Fibroblast of skin of back (primary cell): ENCODE measurements at regions not wholly inside any gene's neighbourhood (a gene's known extent, or its start where the extent isn't known, plus 50 kb on each side); places are given as distances from the start of the nearest gene placed in this dataset.
"Not testable (repeated sequence)": the region's sequence is repeated elsewhere in the genome, so short reads cannot be mapped to it uniquely, and the experiment has no call there.

Experiments
- DNase-seq: peaks from one replicate; pipeline ENCODE4 v3.0.0-alpha.2; 2013

DNA sequence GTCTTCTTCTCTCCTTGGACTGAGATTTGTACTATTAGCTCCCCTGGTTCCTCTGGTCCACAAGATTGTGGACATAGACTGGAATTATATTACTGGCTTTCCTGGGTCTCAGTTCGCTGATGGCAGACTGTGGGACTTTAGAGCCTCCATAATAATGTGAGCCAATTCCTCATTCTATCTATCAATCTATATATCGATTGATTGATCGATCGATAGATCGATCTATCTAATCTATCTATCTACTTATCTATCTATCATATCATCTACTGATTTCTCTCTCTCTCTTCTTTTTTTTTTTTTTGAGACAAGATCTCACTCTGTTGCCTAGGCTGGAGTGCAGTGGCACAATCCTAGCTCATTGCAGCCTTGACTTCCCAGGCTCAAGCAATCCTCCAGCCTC is 51.5 kb upstream of the DDR1 start:
- DNase-seq = no peak

DNA sequence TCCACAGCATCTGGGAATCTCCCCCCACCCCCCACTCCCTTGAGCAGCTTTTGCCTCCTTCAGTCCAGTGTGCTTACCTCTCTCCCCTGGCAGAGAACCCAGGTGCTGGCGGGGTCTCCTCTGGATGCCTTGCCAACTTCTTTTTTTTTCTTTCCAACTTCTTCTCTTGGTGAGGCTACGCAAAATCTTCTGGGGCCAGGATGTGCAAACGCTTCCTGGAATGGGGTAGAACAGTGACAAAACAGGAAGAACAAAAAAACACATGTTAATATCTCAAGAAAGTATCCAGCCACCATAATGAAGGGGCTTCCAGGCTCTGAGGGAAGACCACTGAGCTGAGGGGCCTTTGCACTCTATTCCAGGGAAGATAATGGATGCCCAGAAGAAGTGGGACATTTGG is 53.9 kb upstream of the DDR1 start:
- no peak for DNase-seq

DNA sequence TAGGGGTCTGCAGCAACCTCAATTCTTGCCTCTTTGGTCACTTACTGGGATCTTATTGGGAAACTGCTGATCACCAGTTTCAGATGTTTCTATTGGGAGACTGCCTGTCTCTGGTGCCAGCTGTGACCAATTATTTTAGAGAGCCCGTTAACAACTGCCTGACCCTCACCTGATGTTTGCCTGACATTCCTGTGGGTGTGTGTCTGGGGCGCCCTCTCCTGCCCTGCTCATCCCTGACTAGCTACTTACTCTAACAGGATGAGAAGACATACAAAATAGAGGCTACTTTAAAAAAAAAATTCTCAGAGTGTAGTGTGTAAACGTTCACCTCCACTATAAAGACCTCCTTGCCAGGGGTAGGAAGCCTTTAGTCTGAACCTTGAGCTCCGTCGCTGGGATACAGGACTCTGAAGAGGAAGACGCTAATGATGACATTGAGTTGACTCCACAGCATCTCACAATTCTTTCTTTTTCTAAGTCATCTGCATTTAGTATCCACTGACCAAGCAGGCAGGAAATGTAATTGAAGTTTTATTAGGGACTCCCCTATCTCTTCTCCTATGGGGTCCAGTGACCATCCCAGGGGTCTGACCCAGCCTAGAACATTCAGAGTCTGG is 54.6 kb upstream of the DDR1 start:
- DNase-seq = no peak

DNA sequence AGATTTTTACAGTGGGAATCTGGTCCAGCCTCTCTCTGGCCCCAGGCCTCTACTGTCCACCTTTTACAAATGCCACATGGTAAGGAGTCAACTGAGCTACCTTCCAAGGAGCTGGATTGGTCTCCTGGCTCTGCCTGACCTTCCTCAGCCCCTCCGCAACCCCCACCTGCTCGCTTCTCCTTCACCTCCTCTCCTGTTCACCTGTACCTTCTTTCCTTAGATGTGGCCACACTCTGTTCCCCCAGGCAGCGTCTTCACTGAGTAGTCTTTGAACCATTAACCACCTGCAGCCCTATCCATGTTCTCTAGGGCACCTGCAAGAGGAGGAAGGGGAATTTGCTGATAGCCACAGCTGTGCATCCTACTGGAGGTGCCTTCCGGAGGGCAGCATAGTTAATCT is 55.3 kb upstream of the DDR1 start:
- no peak for DNase-seq

DNA sequence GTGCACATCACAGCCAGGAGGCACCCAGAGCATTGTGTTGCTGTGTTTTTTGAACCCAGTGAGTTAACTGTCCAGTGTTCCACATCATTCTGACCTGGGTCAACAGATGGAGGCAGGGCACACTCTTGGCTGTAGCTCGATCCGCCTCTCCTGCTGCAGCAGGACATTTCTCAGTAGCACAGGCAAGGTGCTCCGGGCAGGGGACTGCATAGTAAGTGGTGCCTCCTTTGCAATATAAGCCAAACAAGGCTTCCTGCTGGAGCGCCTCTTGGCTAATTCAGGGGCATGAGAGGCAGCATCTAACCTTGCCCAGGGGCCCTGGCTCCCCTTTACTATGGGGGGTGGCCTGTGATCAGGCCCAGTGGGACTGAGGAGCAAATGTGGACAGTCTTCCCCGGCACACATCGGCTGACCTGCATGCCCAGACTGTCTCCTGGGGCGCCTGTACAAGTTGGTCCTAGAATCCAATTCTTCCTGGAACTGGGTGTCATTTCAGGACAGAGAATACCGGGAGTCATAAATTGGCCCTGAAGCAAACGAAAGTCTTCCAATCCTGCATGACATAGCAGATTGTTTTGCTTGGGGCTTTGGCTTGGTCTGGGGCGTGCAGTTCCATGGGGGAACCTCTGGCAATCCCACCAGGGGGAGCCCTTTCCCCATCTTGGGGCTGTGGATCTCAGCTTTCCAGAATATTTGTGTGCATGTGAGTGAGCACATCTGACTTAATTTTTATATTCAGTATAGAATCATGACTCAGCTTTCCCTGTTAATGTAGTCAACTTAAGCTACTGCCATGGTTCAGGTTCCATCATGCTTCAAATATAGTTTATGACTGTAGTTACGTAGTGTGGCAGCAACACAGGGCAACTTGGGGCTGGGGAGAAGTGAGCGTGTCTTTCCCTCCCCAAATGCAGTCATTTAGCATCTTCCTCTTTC is 56.0 kb upstream of the DDR1 start:
- peak; percentile 91 for DNase-seq

DNA sequence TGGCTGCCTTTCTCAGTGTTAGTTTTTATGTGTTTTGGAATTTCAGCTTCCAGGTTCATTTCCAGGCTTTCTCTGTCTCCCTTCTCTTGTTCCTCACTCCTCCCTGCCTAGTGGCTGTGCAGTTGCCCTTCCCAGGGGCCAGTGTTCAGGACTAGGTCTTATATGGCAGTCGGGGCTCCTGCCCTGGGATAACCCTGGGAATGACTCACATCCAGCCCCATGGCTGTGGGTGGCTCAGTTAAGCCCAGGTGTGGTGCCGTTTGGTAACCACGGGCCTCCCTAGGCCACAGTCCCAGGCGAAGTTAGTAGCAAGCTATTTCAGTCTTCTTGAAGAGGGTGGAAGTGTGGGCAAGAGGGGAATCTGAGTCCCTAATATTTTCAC is 57.4 kb upstream of the DDR1 start:
- DNase-seq = peak; percentile 36

DNA sequence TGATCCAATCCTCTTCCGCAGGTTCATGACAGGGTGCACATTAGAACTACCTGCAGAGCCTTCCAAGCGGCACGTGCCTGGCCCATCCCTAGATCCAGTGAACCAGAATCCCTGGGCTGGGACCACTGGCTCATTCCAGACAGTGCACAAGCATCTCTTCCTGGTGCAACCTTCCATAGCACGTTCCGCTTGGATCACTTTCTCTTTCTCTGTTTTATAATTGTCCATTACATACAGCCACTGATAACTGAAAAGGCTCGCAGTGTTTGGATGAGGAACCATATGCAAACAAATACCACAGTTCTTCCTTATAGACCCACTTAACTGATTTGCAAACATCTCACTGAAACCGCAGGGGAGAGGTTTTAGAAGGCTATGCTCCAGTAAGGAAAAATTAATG is 59.6 kb upstream of the DDR1 start:
- no peak for DNase-seq

DNA sequence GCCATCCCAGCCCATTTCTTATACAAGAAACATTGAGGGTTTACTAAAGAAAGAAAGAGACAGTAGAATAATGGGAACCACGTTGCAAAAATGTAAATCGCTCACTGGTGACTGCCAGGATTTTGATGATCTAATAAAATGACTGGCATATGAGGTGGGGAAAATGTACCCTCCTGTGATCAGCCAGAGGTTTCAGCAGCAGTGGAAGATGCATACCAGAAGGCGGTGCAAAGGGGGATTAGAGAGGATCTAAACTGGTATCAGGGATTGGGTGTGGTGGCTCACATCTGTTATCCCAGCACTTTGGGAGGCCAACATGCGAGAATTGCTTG is 60.8 kb upstream of the DDR1 start:
- DNase-seq = peak; percentile 33

DNA sequence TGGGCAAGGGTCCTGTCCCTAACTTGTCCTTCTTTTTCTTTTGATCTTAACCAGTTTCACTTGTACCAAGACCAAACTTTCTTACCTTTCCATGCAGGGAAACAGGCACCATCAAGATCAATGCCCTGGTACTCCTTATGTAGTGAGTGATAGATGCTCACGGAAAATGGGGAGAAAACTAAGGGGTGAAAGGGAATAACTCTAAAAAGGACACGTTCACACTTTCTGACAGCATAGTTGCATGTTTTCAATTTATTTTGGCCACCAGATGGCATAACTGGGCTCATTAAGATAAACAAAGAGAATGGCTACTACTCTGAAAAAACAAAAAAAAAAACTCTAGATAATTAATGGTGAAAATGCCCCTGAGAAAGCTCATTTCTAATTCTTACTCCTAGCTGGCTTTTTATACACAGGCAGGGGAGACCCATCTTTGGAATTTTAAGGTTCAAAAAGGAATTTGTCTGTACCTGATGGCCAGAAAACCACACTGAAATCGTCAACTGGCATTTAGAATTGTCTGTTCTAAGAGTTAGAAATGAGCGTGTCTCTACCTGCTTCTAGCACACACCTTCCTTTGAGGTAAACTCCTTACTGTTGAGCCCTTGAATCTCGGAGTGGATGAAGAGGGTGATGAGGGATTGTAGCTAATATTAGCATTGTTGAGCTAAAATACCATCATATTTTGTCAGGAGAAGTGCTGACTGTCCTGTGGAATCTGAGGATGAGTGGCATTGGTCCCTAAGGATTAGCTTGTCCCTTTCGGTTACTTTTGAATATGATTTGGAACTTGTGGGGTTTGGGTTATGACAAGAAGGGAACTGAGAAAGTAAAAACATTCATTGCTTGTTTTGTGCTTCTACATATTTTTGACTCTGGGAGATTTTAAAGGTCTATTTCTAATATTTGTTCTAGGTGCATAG is 62.2 kb upstream of the DDR1 start:
- DNase-seq = peak; percentile 66

DNA sequence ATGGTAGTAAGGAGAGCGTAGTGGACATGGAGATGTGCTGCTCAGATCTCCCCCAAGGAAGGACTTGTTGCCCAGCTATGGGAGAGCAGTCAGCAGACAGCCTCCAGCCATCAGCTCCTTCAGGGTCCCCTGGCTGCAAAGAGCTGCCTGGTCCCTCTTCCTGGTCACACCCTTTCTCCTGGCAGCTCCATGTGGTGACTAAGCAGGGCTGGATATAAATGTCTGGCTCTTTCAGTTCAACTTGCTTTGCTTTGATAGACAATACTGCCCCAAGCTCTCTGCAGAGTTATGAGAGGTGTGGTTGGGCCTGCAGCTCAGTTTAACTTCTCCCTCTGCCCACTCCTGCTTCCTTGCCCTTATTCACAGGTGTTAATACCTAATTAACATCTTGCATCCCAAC is 64.1 kb upstream of the DDR1 start:
- DNase-seq = peak; percentile 92

DNA sequence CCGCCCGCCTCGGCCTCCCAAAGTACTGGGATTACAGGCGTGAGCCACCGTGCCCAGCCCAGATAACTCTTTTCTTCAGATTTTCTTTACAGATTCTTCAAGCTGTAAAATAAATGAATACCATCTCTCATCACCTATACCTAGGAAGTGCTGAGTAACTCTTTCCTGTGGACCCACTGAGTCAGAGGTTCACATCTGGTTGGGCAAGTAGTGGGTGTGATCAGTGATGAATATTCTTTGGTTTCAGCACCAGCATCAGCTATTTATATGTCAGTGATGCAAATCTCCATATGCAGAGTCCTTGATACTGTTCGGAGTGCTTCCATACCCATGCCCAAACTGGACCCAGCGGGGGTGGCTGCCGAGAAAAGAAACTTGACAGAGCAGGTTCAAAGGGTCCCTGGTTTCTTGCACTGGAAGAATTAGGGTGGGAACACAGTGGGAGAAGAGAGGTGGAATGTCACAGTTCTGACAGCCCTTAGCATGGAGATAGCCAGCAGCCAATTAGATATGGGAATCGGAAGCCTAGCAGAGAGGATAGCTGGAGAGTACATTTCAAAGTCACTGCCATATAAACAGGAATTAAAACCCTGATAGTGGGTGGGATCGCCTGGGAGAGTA is 64.9 kb upstream of the DDR1 start:
- no peak for DNase-seq

DNA sequence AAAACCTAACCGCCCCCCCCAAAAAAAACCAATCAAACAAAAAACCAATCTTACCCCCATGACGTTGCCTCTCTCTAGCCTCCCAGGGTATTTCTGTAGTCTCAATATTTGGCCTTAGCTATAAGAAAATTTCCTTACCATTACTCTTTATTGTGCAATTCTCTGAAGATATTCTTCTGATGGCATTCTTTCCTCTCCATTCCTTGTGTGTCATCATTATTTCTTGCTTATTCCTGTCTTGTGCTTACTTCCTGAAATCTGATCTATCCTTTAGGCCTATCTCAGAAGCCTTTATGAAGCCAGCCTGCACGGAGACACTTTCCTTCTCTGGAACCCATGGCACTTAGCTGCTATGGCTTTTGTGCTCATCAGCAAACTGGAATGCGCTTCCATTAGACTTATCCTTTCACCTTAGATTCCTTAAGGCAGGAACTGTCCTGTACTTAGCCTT is 65.9 kb upstream of the DDR1 start:
- peak; percentile 90 for DNase-seq

DNA sequence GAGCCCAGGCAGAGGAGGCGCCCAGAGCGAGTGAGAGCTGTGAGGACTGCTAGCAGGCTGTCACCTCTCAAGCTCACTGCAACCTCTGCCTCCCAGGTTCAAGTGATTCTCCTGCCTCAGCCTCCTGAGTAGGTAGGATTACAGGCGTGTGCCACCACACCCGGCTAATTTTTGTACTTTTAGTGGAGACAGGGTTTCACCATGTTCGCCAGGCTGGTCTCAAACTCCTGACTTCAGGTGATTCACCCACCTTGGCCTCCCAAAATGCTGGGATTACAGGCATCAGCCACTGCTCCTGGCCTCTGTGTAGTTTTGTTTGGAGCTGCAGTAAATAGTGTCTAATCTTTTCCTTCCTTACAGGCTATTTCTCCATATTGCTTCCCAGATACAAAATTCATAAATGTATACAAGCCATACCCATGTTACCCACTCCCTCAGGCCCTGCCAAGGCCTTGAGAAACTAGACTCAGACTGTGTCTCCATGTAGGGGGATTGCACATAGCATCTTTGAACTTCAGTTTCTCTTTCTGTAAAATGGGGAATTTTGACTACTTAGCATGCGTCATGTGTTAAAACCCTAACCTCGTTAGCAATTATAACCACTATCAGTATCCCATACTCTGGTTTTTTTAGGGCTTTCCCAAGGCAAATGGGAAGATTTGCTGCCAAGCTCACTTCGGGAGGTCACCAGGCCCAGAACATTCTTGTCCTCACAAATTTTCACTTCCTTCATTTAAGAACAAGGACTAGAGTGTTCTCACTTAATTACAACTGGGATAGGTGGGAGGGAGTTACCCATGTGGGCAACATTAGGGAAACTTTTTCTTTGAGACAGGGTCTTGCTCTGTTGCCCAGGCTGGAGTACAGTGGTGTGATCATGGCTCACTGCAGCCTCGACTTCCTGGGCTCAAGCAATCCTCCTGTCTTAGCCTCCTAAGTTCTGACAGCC is 67.3 kb upstream of the DDR1 start:
- no peak for DNase-seq

DNA sequence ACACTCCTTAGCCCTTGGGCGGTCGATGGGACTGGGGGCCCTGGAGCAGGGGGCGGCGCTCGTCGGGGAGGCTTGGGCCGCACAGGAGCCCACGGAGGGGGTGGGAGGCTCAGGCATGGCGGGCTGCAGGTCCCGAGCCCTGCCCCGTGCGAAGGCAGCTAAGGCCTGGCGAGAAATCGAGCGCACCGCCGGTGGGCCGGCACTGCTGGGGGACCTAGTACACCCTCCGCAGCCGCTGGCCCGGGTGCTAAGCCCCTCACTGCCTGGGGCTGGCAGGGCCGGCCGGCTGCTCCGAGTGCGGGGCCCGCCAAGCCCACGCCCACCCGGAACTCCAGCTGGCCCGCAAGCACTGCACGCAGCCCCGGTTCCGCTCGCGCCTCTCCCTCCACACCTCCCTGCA is 68.0 kb upstream of the DDR1 start:
- DNase-seq = not testable (repeated sequence)

DNA sequence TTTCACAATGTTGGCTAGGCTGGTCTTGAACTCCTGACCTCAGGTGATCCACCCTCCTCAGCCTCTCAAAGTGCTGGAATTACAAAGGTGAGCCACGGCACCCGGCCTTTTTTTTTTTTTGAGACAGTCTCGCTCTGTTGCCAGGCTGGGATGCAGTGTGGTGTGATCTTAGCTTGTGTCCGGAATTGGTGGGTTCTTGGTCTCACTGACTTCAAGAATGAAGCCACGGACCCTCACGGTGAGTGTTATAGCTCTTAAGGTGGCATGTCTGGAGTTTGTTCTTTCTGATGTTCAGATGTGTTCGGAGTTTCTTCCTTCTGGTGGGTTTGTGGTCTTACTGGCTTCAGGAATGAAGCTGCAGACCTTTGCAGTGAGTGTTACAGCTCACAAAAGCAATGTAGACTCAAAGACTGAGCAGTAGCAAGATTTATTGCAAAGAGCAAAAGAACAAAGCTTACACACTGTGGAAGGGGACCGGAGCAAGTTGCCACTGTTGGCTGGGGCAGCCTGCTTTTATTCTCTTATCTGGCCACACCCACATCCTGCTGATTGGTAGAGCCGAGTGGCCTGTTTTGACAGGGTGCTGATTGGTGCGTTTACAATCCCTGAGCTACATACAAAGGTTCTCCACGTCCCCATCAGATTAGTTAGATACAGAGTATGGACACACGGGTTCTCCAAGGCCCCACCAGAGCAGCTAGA is 69.1 kb upstream of the DDR1 start:
- not testable (repeated sequence) for DNase-seq

DNA sequence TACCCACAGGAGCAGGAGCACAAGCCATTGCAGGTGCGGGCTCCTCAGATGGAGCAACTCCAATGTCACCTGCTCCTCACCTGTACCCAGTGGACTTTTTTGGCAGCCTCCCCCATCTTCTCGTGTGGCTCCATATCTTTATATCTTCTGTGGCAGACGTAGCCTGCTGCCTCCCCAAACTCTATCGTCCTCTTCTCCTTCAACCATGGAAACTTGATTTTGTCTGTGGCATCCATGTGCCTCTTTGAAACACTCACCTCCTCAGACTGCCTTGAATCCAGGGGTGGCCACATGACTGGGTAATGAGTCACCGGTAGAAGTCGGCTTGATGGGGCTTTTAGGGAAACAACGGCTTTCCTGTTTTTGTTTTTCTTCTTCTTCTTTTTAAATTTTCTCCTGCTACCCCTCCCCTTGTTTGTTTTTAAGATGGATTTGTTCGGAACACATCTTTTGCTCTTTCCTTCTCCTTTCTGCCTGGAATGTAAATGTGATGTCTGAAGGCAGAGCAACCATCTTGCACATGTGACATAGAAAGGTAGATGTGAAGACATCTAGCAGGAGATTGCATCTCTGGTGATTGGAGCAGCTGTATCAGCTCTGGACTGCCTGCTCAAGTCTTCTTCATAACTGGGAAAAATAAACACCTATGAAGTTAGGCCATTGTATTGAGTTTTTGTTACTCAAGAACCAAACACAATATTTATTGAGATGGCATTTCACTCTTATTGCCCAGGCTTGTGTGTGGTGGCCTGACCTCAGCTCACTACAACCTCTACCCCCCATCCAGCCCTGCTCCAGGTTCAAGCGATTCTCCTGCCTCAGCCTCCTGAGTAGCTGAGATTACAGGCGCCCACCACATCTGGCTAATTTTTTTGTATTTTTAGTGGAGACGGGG is 69.9 kb upstream of the DDR1 start:
- DNase-seq = peak; percentile 88

DNA sequence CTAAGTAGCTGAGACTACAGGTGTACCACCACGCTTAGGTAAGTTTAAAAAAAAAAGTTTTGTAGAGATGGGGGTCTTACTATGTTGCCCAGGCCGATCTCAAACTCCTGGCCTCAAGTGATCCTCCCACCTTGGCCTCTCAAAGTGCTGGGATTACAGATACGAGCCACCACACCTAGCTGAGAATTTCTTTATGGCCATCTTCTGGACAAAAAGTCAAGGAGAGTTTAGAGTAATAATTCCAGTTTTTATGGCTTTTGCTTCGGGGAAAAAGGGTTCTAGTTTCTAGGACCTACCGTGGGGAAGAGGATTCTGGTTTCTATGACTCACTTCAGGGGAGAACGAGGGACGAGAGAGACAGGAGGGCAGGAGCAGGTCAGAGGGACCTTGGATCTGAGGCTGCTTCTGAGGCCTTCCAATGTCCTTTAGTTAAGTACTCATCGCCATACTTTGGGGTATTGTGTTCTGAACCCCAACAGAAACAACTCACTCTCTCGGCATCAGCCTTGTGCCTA is 69.3 kb upstream of the IER3 start:
- no peak for DNase-seq

DNA sequence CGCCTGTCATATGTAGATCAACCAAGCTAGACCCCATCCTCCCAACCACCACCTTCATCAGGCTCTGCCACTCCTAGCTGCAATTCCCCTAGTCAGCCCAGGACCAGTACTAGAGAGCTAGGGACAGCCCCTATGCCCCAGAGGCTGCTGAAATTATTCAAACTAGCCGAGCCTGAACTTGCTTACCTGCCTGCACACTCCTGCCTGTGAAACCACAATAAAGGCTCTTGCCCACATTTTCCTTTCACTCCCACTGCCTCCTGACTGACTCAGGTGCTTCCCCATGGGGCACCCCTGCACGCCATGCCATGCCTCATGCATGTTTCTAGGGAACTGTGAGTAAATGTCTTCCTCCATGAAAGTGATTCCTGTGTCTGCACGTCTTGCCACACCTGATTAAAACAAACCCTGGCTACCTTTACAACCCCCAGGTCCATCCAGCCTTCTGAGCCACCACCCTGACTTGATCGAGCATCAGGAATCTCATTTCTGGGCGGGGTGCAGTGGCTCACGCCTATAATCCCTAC is 66.5 kb upstream of the IER3 start:
- no peak for DNase-seq

DNA sequence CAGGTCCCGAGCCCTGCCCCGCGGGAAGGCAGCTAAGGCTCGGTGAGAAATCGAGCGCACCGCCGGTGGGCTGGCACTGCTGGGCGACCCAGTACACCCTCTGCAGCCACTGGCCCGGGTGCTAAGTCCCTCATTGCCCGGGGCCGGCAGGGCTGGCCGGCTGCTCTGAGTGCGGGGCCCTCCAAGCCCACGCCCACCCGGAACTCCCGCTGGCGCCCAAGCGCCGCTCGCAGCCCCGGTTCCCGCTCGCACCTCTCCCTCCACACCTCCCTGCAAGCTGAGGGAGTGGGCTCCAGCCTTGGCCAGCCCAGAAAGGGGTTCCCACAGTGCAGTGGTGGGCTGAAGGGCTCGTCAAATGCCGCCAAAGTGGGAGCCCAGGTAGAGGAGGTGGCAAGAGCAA is 63.2 kb upstream of the IER3 start:
- DNase-seq = not testable (repeated sequence)
